ENCODE measurements at regions not wholly inside any gene's neighbourhood (a gene's known extent, or its start where the extent isn't known, plus 50 kb on each side); places are given as distances from the start of the nearest gene placed in this dataset.

GRCh38 chrX:94721386-94721785, 1047.4 kb downstream of the FAM133A start:
- TF ChIP-seq POLR2A (IDR thresholded peaks at IDR 0.05; ENCODE audit: low read length) (no peak), GATA1 (IDR thresholded peaks at IDR 0.05; ENCODE audit: low read depth, low read length) (no peak)

Measured in erythroblast (primary cell).